Glutamatergic neuron (in vitro differentiated cells): ENCODE measurements at regions not wholly inside any gene's neighbourhood (a gene's known extent, or its start where the extent isn't known, plus 50 kb on each side); places are given as distances from the start of the nearest gene placed in this dataset.

Source experiments
- DNase-seq: peaks from one replicate; pipeline ENCODE4 v3.0.0; 2022
- H3K27ac Mint-ChIP-seq: one replicate; pipeline ENCODE4 v1.8.0; 2020; ENCODE audit warnings: mild to moderate bottlenecking, mixed read lengths, inconsistent platforms; ENCODE audit not compliant: unreplicated experiment
- H3K27me3 Mint-ChIP-seq: one replicate; pipeline ENCODE4 v1.8.0; 2020; ENCODE audit warnings: mild to moderate bottlenecking, moderate library complexity, mixed read lengths, inconsistent platforms; ENCODE audit not compliant: unreplicated experiment
- H3K36me3 Mint-ChIP-seq: one replicate; pipeline ENCODE4 v1.8.0; 2020; ENCODE audit warnings: mild to moderate bottlenecking, mixed read lengths, inconsistent platforms; ENCODE audit not compliant: unreplicated experiment
- H3K4me1 Mint-ChIP-seq: one replicate; pipeline ENCODE4 v1.8.0; 2020; ENCODE audit warnings: mild to moderate bottlenecking, low read depth, mixed read lengths, inconsistent platforms; ENCODE audit not compliant: unreplicated experiment
- H3K4me3 Mint-ChIP-seq: one replicate; pipeline ENCODE4 v1.8.0; 2020; ENCODE audit warnings: mild to moderate bottlenecking, mixed read lengths, inconsistent platforms; ENCODE audit not compliant: unreplicated experiment
- H3K9me3 Mint-ChIP-seq: one replicate; pipeline ENCODE4 v1.8.0; 2020; ENCODE audit warnings: mild to moderate bottlenecking, moderate library complexity, mixed read lengths, inconsistent platforms; ENCODE audit not compliant: unreplicated experiment
- TF ChIP-seq, protein P1 (sequence below): fragments of 200-600 bp; sonication (generic); IDR thresholded peaks from one replicate; pipeline ENCODE4 v1.5.0; 2021; ENCODE audit not compliant: partially characterized antibody, unreplicated experiment

DNA sequence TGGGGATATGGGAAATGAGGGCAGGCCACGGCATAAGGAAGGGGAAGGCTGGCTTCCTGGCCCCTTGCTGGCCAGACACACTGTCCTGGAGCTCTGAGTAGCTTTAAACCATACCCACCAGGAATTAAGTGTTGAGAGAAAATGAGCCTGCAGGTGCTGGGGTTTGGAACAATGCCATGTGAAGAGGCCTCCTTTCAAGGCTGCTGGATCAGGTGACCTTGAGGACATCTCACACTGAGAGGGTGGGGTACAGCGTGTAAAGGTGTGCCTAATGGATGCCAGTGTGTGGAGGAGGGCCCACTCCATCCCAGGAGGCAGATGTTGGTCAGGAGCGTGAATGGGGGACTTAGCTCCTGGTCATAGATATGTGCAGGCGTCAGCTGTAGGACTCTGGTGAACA lies 74.8 kb upstream of the MLN start:
- TF ChIP-seq, protein P1, sequence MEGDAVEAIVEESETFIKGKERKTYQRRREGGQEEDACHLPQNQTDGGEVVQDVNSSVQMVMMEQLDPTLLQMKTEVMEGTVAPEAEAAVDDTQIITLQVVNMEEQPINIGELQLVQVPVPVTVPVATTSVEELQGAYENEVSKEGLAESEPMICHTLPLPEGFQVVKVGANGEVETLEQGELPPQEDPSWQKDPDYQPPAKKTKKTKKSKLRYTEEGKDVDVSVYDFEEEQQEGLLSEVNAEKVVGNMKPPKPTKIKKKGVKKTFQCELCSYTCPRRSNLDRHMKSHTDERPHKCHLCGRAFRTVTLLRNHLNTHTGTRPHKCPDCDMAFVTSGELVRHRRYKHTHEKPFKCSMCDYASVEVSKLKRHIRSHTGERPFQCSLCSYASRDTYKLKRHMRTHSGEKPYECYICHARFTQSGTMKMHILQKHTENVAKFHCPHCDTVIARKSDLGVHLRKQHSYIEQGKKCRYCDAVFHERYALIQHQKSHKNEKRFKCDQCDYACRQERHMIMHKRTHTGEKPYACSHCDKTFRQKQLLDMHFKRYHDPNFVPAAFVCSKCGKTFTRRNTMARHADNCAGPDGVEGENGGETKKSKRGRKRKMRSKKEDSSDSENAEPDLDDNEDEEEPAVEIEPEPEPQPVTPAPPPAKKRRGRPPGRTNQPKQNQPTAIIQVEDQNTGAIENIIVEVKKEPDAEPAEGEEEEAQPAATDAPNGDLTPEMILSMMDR, result no peak
- peaks cover 6% of the 10 kb centered on the region for H3K9me3 Mint-ChIP-seq
- H3K4me1 Mint-ChIP-seq, result peaks cover 40% of the 10 kb centered on the region
- H3K4me3 Mint-ChIP-seq, result no peak overlapping the region
- no peak for DNase-seq
- no peaks in the 10 kb centered on the region for H3K36me3 Mint-ChIP-seq
- peaks cover 13% of the 10 kb centered on the region for H3K27me3 Mint-ChIP-seq
- H3K27ac Mint-ChIP-seq, result no peak overlapping the region

DNA sequence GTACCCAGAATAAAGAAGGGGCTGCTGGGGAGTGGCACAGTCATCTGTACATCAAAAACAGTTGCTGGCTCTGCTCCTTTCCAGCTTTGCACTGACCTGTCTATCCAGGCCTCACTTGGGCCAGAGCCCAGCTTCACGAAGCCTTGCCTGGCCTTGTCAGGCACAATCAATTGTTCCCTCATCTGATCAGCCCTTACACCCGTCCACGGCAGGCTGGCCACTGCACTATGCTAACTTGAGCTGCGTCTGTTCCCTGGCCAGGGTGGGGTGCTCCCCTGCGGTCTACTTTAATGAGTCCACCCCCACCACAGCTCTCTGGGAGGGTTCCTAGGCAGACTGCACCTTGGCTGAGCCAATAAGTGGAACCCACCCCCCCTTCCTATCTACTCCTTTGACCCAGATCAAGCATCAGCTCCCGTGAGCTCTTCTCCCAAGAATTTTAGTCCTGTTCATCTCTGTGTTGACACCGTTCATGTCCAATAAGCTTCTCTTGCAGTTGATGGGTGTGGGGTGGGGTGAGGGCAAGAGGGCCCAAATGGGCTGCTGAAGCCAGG lies 74.3 kb upstream of the MLN start:
- H3K4me3 Mint-ChIP-seq, result no peak overlapping the region
- DNase-seq, result no peak
- H3K27me3 Mint-ChIP-seq, result peaks cover 13% of the 10 kb centered on the region
- no peaks in the 10 kb centered on the region for H3K36me3 Mint-ChIP-seq
- H3K4me1 Mint-ChIP-seq, result peaks cover 40% of the 10 kb centered on the region
- H3K9me3 Mint-ChIP-seq, result peaks cover 6% of the 10 kb centered on the region
- TF ChIP-seq, protein P1, result no peak
- H3K27ac Mint-ChIP-seq, result no peak overlapping the region

DNA sequence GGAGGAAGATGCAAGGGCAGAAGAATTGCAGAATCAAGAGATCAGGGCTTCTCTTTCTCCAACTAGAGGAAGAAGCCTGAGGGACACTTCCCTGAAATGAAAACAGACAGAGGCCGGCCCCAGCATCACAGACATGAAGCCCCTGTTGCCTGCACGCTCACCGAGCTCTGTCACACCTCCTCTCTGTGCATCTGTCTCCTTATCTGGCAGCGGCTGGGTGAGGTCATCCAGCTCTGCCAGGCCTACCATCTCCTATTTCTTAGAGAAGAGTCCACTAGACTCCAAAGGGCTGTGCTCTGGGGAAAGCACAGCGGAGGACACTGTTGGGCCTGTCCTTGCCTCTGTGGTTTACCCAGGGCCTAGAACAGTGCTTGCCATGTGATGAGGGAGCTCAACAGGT lies 71.9 kb upstream of the MLN start:
- TF ChIP-seq, protein P1, result no peak
- H3K9me3 Mint-ChIP-seq, result peaks cover 6% of the 10 kb centered on the region
- no peaks in the 10 kb centered on the region for H3K36me3 Mint-ChIP-seq
- H3K27me3 Mint-ChIP-seq, result peaks cover 14% of the 10 kb centered on the region
- no peak overlapping the region for H3K4me3 Mint-ChIP-seq
- no peak overlapping the region for H3K27ac Mint-ChIP-seq
- H3K4me1 Mint-ChIP-seq, result peaks cover 42% of the 10 kb centered on the region
- DNase-seq, result no peak

DNA sequence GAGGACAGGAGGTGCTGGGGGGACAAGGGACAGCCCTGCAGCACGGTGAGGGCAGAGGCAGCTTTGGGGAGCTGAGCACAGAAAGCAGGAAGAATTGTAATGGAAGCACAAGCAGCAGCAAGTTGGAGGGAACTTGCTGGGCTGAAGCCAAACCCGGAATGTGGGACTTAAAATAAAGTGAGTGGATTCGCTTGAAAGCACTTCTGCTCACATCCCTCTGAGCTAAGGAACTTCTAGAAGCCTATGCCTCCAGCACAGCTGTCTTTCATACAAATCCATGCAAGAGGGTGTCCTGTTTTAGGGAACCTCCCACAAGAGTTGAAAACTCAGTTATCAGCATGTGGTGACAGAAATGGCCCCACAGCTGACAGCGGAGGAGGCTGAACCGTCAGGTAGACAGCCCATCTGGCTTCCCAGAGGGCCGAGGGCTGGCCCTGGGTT lies 71.4 kb upstream of the MLN start:
- Mint-ChIP-seq H3K4me3 (peak overlapping the region; percentile 63), H3K27me3 (peaks cover 14% of the 10 kb centered on the region), H3K9me3 (peaks cover 6% of the 10 kb centered on the region), H3K4me1 (peaks cover 40% of the 10 kb centered on the region), H3K36me3 (no peaks in the 10 kb centered on the region), H3K27ac (no peak overlapping the region)
- no peak for DNase-seq
- TF ChIP-seq, protein P1, result no peak

DNA sequence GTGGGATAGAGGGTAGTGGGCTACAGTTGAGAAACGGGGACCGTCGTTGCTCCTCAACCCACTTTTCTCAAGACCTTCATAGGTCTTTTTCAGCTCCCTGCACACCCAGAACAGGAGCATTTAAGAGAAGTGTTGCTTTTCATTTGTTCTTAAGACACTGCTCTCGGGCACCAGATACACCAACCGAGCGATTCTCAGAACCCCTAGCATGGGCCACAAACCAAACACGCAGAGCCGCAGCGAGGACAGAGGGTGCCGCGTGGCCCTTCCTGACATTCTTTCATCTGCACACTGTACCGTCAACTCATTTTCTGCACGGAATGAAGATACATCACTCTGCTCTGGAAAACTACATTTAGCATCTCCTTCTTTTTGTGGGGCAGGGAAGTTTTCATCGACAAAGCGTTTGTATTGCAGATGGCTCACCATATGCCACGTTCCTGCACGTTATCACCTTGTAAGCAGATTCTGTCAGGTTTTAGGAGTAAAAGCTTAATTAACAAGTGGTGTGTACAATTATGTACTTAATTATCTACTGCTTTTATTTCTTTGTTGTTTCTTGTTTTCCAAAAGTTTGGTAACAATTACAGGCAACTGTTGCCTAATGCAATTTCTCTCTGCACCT lies 70.4 kb upstream of the MLN start:
- DNase-seq, result no peak
- peak overlapping the region; percentile 62 for H3K27ac Mint-ChIP-seq
- peaks cover 6% of the 10 kb centered on the region for H3K9me3 Mint-ChIP-seq
- peak overlapping the region; percentile 63 for H3K4me3 Mint-ChIP-seq
- H3K27me3 Mint-ChIP-seq, result peaks cover 9% of the 10 kb centered on the region
- TF ChIP-seq, protein P1, result no peak
- H3K36me3 Mint-ChIP-seq, result no peaks in the 10 kb centered on the region
- H3K4me1 Mint-ChIP-seq, result peaks cover 36% of the 10 kb centered on the region
